Kidney tubule cell (primary cell): ENCODE measurements at regions not wholly inside any gene's neighbourhood (a gene's known extent, or its start where the extent isn't known, plus 50 kb on each side); places are given as distances from the start of the nearest gene placed in this dataset.

Experiments used
- DNase-seq: peaks from one replicate; pipeline ENCODE4 v3.0.0-alpha.2; 2018; ENCODE audit warnings: low spot score

DNA sequence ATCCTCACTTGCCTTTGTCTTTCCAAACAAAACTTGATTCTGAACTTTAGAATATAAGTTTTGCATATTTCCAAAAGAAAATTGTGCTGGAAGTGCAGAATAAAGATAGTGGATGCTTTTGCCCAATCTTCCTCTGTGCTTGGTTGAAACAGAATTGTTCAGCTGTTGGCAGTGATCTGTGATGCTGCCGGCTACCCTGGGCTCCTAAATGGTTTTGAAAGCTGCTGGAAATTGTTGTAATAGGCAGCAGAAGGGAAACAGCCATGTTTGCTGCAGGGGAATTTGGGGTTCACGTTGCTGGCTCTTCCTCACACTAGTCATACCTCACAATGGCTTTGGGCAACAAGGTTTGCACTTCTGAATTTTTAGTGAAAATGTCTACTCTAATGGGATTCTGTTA lies 398.0 kb downstream of the RAPGEF2 start:
- DNase-seq = no peak

DNA sequence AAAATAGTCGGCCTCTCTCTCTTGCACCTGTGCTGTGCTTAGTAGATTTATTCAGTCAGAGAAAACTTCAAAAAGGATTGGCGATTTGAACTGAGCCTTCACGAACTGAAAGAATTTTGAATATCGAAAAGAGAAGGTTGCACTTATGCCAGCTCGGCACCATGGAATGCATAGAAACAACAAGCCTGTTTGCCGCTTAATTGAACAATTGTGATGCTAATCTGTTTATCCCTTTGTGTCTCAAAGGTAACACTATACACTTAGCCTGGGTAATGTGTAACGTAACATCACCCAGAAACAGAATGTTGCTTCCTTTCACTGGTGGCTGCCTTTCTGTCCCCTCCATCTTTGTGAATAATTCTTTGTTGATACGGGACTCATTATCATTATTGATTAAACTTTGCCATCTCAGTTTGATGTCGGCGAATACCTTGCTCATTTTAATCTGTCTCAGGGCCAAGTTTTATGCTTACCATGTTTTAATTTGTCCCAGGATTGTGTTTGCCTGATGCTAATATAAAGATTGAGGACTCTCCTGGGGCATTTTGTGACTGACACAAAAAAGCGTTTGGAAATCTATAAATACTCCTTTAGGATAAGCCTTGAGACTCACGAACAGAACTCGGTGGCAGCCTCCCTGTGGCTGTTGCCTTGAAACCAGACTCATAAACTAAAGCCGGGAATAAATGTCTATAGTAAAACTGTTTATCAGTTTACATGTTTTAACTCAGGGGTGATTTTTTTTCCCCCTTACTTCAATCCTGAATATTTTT lies 400.5 kb downstream of the RAPGEF2 start:
- DNase-seq = no peak

DNA sequence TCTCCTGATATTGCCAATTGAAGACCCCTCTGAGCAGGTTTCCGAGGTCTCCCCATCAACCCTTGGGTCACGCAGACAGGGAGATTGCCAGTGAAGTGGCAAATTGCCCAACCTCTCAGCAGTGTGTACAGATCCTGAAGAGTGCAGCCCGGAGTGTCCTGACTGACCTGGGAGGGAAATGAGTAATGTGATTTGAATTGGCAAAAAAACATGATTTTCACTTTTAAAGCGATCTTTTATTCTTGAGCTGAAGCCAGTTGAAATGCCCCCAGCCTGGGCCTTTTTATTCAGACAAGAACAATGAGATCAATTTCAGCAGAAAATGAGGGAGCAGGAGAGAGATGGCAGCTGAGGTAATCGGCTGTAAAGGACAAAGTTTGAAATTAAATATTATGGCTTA lies 401.8 kb downstream of the RAPGEF2 start:
- peak; percentile 10 for DNase-seq

DNA sequence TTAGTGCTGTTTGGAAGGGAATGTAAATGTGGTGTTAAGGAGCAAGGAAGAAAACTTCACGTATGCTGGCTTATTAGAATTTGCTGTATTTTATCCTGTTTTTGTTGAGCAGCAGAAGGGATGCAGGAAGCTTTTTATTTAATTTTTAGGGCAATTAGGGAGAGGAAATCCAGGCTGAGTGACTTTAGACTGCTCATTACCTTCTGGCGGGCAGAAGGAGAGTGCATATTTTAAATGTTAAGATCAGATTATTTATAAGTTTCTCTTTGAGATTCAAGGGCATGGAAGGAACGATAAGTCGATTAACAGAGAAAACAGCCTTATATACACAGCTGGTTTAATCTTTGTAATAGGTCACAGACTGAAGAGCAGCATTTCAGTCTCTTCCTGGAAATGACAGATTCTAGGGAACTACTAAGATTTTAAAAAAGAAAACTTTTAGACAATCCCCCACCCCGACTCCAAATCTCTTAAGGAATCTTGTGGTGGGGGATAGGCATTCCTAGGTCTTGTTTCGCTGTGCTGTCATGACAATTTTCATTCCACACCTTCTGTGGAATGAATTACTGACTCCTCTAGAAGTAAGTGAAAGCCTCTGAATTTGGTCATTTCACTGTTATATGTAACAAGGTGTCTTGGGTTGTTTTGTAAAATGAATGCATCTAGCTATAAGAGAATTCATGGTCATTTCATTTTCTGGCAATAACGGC lies 402.5 kb downstream of the RAPGEF2 start:
- no peak for DNase-seq

DNA sequence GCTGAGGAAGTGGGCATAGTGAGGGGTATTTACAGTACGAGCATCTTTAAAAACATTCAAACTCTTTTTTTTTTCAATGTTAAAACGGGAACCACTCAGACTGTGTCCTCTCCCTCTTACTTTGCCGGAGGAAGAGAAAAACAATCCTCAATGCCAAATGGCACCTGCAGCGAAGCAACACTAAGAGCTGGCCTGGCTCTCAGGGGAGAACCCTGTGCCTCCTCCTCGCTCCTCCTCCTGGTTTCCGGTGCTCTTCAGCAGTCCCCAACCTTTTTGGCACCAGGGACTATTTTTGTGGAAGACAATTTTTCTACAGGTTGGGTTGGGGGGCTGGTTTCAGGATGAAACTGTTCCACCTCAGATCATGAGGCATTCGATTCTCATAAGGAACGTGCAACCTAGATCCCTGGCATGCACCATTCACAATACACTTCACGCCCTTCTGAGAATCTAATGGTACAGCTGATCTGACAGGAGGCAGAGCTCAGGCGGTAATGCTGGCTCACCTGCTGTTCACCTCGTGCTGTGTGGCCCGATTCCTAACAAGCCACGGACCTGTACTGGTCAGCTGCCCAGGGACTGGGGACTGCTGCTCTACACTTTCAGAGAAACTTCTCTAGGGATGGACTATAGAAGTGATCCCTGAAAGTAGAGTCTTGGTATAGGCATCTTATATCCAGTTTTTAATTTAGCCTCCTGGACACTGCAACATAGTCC lies 404.1 kb downstream of the RAPGEF2 start:
- DNase-seq = no peak

DNA sequence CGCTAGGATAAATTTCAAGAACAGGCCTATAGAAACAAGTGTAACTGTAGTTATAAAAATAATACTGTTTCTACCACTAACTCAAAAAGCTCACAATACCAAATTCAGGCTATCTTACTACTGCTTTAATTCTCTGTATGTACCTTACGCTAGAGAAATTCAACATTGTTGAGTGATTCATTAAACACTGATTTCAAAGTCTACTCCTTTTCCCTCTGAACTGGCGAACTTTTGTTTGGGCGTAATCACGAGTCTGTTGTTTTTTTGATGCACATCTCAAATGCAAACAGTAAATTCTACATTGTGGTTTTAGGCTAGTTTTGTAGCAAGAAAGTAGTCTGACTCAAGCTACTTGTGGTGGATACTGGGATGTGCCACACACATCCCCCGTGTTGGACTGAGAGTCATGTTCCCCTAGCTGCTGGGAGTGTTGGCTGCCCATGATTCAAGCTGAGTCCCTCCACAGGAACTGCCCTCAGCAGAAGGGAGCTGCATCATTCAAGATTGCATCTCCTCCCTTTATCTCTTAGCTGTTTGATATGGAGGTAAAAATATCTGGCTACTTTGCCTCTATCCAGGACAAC lies 406.1 kb downstream of the RAPGEF2 start:
- DNase-seq = peak; percentile 12

DNA sequence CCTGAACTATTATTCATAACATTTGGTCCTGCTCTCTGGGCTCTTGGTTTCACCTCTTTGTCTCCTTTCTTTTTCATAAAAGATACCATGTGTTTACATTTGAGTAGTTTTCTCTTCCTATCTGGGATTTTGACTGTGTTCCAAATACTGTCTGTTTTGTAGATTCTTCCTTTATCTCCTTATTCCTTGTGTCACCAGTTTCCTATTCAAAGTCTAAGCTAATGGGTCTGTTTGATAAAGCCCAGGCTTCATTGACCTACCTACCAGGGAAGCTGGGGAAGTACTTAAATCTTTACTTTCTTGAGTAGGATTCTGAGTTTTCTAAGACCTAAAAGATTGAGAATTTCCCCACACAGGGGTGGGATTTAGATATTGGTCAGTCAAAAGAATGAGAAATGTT lies 409.5 kb downstream of the RAPGEF2 start:
- DNase-seq = no peak

DNA sequence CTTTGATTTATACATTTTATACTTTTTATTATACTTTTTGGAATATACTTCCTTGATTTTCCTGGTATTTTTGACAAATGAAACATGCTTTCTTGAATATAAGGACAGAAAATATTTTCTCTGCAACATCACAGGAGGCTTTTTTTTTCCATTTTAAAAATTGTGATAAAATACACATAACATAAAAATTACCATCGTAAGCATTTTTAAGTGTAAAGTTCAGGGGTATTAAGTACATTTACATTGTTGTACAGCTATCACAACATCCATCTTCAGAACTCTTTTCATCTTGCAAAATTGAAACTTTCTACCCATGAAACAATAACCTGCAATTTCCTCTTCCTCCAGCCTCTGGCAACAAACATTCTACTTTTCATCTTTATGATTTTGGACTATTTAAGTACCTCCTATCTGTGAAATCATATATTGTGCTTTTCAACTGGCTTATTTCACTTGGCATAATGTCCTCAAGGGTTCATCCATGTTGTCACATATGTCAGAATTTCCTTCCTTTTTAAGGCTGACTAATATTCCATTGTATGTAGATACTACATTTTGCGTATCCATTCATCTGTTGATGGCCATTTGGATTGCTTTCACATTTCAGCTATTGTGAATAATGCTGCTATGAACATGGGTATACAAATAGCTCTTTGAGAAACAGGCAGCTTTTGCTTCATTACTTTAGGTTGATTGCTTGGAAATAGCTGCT lies 412.6 kb downstream of the RAPGEF2 start:
- DNase-seq = no peak

DNA sequence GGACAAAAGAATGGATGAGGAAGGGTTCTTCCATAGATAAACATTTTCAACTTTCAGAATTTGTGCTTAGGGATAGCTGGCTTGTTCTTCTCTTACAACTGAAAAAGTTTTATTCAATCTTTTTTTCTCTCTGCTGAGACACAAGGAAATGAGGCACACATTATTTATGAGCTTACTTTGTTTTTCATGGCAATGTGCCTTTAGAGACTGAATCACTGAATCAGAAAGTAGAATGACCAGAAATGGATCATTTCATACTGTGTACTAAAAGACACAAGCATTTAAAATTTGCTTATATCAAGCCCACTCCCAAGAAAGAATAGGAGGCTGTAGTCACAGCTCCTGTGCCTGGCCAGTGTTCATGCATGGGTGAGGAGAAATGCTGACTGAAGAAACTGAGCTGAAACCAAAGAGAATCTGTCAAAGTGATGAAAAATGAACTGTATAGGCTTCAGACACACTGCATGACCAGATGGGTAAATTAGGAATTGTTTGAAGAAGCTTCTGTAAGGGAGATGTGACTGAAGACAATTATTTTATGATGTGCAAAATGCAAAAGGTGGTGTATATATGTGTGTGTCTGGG lies 413.8 kb downstream of the RAPGEF2 start:
- peak; percentile 27 for DNase-seq

DNA sequence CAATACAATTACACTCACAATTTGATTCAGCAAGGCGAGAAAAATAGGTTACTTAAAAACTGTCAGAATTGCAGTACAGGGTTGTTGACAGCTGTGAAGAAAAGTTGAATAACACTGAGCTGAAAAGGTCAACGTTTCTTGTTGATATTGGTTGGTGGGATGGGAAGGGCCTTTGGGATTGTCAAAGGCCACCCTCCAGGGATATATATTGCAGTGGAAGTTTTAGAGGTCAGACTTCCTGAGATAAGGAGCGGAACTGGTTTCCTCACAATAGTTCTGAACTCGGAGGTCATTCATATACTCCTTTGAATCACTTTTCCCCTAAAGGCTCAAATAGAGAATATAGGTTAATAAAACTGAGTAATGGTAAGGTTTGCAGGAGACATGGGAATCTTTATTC lies 417.2 kb downstream of the RAPGEF2 start:
- no peak for DNase-seq

DNA sequence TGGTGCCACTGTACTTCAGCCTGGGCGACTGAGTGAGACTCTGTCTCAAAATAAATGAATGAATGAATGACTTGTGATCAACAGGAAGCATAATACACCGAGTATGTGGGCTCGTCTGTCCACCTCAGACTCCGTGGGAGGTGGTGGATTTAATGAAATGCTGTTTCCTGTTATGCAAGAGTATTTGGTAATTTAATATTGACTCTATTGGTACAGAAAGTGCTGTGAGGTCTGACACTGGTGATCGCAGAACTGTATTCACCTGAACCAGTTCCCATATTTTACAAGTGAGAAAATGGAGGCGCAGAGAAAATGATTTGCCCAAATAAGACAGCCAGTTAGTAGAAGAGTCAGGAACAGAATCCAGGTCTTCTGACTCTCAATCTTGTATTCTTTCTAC lies 423.3 kb downstream of the RAPGEF2 start:
- no peak for DNase-seq

DNA sequence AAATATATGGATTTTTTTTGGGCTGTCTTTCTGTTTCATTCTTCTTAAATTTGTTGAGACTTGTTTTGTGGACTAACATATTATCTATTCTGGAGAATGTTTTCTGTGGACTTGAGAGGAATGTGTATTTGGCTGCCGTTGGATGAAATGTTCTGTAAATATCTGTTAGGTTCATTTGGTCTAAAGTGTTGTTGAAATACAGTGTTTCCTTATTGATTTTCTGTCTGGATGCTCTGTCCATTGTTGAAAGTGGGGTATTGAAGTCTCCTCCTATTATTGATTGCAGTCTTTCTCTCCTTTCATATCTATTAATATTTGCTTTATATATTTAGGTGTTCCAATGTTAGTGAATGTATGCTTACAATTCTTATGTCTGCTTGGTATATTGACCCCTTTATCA lies 431.8 kb downstream of the RAPGEF2 start:
- no peak for DNase-seq

DNA sequence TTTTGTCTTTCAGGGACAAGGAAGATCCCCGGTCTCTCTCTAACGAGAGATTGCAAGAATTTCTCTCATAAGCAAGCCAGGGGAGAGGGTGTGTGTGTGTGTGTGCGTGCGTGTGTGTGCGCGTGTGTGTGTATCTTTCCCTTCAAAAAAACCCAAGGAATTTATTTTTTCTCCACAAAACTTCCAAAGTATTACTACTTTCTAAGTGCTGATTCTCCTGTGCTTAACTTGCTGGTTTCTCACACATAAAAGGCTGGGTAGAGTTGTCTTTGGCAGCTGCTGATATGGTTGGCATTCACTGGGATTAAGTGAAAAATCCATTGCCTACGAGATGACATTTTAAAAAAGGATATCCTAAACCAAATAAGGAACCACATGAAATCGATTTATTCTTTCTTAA lies 435.7 kb downstream of the RAPGEF2 start:
- no peak for DNase-seq

DNA sequence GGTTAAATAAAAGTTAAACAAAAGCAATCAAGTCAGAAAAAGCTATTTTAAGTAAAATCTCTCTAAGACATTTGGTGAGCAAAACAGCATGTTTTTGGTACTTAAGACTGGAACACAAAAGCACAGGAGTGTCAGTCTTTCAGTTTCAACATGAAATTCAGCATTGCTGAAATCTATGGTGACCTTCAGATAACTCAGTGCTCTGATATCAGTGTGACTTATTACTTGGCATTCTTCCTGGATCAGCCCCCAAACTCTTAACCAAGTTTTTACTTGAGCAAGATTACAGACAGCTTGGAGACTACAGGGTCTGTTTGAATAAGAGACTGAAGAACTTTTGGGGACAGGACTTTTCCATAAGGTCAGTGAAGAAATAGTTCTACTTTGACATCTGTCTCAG lies 437.2 kb downstream of the RAPGEF2 start:
- no peak for DNase-seq

DNA sequence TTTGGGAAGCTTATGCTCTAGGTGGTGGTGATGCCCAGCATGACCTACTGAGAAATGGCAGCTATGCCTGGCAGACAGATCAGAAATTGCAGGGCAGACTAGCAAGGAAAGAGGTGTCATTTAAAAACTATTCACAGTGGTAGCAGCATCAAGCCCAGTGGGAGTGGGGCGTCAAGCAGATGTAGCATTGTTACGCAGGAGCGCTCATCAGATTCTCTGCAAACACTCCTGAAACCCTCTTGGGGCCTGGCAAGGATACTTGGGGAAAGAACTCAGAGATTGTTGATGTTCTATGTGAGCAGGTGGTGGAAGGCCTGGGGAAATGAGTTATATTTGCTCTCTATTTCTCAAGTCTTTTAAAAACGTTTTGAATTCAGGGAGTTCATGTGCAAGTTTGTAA lies 437.6 kb downstream of the RAPGEF2 start:
- no peak for DNase-seq

DNA sequence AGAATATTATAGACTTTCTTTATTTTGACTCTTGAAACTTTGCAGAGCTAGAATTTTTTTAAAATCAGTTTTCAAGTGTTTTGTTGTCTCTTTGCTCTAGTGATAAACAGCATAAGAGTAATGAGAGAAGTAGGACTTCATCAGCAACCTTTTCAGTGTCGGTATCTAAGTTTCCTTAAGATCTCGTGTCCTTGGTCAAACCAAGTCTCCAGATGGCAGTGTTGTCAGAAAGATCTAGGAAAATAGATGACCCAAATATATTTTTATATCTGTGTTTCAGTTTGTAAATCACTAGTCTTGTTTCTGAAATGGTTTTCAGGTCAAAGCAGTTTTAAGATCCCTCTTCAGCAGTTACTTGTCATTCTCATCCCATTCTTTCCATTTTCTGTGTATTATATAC lies 438.3 kb downstream of the RAPGEF2 start:
- no peak for DNase-seq

DNA sequence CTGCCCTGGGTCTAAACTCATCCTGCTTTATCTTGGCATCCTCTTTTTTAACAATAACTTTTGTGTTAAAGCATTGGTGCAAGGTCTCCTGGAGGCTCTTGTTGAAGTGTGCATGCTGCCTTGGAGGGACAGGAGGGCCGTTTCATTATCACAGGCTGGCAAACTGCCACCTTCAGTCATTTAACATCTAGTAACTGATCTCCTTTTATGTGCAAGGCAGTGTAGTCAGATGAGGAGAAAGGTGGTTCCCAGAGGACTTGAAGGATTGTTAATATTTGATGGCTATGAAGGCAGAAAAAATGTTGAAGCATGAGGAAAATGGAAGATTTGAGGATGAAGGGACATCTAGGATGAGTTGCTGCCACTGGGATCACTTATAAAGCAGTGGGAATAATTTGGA lies 439.4 kb downstream of the RAPGEF2 start:
- DNase-seq = no peak

DNA sequence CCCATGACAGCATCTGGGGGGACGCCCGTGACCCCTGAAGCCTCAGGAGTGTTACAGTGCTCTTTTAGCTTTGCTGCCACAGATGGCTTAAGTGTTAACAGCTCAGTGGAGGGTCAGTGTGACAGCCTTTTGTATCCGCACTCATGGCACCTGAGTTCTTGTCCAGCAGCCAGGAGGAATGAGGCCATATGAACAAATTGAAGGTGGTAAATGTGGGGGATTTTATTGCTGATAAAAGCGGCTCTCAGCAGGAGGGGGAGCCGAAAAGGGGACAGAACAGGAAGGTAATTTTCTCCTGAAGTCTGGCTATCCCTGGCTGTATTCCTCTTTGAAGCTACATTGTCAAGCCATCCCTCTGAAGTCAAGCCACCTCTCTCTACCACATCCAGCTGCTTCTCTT lies 441.0 kb downstream of the RAPGEF2 start:
- no peak for DNase-seq

DNA sequence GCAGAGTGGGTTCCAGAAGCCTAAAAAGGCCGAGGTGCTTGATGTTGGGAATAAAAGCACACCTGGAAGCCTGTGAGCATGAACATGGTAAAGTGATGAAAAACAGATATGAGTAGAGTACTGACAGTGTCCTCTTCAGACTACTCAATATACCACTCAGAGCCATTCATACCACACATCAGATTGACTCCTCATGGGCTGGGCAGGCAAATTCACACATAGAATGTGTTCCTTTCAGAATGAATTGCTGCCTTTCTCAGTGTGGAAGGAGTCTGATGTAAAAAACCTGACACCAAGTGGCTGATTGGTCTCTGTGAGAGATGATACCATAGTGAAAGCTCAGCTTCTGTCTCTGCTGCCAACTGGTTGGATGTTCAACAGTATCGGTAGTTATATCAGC lies 442.7 kb downstream of the RAPGEF2 start:
- no peak for DNase-seq

DNA sequence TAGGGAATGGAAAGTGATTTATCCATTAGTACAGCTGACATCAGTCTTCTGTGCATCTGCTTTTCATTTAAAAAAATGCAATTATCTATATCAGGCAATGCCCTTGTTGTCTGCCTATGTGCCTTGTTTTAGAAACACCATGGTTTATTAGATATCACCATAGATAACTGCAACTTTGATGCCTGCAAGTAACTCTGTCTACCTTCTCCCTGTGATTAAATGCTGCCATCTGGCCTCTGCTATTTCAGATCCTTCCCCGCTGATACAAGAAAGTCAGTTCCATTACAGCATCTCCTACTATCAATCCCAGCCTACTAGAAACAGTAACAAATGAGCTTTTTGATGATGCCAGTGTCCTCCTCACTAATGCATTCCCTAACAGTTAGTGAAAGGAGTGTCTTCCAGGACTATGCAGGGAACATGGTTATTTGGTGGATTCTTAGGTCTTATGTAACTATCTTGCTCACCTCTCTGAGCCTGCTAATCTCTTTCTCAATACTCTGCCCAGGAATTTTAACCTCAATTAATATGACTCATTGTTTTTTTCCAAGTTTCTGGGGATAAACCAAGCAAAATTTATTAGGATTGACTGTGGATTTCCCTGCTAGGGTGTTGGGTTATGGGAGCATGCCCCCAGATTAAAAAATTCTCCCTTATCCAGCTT lies 444.9 kb downstream of the RAPGEF2 start:
- peak; percentile 15 for DNase-seq

DNA sequence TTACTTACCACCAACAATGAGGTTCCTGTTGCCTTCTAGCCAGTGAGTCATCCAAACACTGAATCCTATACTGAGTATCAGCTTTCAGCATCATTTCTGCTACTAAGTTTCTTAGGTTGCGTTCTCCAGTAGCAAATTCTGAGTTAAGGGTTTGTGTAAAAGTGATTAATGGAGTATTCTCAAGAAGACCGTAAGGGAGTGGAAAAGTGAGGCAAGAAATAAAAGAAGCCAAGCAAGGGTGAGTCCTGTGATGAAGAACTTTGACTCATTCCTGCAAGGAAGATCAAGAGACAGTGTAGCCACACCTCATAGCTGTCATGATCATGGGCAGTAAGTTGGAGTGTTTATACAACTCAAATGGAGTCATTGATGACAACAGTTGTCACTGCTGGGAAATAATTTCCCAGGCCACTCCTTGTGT lies 446.2 kb downstream of the RAPGEF2 start:
- DNase-seq = peak; percentile 4
